ENCODE measurements at regions not wholly inside any gene's neighbourhood (a gene's known extent, or its start where the extent isn't known, plus 50 kb on each side); places are given as distances from the start of the nearest gene placed in this dataset.

GRCh38 chr7:42672339-42672999 lies 239.4 kb downstream of the C7orf25 start:
- no peak for TF ChIP-seq CTCF (IDR thresholded peaks at IDR 0.05; ENCODE audit: insufficient read depth, low read length, poor library complexity, severe bottlenecking)
- no peak for TF ChIP-seq EZH2phosphoT487 (conservative IDR thresholded peaks at IDR 0.05; ENCODE audit: low read length)

Data from SU-DHL-6 (cell line).